NCI-H510A (cell line): ENCODE measurements at regions not wholly inside any gene's neighbourhood (a gene's known extent, or its start where the extent isn't known, plus 50 kb on each side); places are given as distances from the start of the nearest gene placed in this dataset.
"Not testable (repeated sequence)": the region's sequence is repeated elsewhere in the genome, so short reads cannot be mapped to it uniquely, and the experiment has no call there.

Experiments
- DNase-seq: peaks from one replicate; lab custom pipeline; 2025; lab: John Stamatoyannopoulos, UW

DNA sequence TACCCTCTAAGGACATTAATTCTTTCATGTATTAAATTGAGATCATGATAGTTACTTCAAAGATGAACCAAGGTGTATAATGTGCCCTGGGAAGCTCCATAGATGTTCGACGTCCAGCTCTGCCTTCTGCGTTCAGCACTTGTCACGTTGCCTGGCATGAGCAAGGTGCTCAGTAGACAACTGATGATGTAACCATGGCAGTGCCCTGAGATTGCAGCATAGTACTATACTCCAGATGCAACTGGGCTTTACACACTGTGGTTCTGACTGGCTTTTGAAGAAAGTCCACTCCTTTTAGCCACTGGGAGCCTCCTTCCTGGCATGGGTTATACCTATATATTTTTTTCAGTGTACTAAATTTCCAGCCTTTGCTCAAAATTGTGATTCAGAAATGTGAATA, 355.8 kb upstream of the SORCS1 start:
- DNase-seq = no peak

DNA sequence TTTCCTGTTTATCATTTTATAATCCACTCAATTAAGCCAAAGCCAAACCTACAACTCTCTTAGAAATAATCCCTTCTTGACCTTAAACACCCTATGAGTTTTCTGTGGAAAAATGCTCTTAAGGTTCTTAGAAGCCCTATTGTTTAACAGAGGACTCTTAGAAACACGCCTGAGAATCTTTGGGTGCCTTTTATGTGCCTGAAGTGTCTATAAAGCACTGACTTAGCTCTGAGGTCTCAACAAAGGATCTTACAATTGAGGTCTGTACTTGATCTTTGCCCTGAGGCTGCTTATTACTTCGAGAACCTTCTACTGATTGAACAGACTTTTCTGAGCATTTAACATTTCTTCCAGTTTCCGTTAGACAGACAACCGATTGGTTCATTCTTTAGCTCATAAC, 353.3 kb upstream of the SORCS1 start:
- DNase-seq = no peak

DNA sequence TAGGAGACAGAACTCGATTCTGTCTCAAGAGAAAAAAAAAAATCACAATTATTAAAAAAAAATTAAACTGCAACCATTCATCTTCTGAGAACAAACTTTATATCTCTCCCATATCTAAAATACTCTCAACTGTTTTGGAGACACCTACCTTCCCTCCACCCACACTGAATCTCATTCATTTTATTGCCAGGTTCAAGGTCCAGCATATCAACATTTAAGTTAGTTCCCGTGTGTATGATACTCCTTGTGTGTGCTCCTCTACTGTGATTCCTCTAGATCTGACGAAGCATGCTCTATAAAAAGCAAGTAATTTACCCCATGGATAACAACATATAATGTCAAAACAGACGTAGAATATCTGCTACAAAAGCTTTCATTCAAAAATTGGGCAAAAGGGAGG, 351.8 kb upstream of the SORCS1 start:
- DNase-seq = no peak

DNA sequence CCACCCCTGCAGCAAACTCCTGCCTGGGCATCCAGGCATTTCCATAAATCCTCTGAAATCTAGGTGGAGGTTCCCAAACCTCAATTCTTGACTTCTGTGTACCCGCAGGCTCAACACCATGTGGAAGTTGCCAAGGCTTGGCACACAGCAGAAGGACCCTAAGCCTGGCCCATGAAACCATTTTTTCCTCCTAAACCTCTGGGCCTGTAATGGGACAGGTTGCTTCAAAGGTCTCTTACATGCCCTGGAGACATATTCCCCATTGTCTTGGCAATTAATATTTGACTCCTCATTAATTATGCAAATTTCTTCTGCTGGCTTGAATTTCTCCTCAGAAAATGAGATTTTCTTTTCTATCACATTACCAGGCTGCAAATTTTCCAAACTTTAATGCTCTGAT, 339.5 kb upstream of the SORCS1 start:
- not testable (repeated sequence) for DNase-seq

DNA sequence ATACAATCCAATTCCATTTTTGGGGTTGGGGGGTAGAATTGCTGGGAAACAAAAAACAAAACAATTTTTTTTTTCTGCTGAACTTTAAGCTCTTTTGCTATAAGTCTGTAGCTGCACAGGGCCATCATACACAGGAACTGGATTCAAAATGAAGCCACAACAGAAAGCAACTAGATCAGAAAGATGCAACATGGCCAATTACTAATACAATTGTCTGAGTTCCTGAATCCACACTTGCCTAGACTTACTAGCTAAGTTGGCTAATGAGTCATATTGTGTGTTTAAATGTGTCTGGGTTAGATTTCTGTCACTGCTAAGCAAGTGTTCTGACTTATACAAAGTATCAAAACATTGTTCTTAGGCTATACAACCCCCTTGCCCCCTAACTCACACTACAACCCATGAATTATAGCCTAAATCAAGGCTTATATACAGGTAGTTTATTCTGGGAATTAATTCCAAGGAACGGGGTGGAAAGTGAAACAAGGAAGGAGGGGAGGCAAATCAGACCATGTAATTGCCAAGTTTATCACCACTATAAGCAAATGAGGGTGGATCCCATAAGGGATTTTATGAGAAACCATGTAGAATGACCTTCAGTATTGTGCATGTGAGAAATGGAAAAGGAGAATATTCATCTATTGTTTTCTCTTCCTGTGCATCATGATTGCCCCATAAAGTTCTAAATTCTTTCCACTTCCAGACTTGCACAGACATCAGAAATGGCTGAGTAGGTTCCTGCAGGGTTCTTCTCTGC, 337.9 kb upstream of the SORCS1 start:
- DNase-seq = no peak

DNA sequence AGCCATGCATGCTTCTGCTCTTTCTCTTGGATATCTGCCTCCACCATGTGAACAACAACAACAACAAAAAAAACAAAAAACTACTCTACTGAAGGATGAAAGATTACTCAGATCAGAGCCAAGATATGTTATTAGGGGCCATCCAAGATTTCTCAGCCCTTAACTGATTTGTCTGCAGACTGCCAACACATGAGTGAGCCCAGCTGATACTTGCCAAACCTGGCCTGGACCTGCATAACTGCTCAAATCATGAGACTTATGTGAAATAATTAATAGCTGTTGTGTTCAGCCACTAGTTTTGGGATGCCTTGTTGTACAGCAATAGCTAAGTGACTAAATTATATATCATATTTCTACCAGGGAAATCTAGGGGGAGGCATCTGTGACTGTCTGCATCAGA, 334.5 kb upstream of the SORCS1 start:
- no peak for DNase-seq

DNA sequence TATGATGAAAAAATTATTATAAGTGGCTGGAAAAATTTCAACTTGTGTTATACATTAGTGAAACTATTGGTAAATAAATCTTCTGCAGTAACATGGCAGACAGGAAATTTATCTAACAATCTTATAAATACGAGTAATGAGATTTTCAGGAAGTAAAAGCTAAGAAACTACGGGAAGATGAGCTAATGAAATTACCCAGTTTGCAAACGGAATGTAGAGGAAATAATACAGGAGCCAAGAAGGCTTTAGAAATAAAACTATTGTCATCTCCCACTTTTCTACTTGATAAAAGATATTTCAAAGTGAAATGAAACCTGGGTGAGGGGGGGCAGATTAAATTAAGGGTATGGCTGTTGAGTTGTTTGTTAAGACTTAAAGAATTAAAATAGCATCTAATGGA, 332.5 kb upstream of the SORCS1 start:
- no peak for DNase-seq

DNA sequence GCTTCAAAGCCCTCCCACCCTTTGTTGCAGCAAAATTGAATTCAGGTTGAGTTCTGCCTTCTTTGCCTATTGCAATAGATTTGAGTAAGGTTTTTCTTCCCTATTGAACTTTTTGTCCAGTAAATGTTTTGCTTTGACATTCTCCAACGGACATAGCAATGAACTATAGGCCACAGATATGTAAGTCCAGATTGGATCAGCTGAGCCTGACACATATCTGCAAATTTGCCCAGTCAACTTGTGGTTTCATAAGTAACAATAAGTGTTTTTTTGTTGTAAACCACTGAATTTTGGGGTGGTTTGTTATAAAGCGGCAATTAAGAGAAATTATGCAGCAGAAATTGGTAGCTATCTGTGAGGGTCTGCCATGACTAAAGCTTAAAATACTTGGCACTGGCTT, 332.1 kb upstream of the SORCS1 start:
- no peak for DNase-seq

DNA sequence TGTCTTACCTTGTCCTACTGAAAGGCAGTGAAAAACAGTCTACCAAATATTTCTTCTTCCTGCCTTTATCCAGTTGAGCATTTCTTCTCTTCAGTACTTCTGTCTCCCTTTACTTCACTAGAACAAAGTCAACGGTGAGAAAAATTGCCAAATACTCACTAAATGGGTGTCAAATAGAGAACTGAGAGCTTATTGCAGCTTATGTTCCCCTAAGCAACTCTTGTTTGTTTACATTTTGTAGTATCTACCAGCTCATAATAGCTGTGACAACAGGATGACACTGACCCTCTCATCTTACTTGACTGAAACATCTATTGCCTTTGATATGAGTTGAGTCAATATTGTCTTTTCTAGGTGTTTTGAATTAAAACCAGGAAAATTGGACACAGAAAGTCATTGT, 327.9 kb upstream of the SORCS1 start:
- no peak for DNase-seq

DNA sequence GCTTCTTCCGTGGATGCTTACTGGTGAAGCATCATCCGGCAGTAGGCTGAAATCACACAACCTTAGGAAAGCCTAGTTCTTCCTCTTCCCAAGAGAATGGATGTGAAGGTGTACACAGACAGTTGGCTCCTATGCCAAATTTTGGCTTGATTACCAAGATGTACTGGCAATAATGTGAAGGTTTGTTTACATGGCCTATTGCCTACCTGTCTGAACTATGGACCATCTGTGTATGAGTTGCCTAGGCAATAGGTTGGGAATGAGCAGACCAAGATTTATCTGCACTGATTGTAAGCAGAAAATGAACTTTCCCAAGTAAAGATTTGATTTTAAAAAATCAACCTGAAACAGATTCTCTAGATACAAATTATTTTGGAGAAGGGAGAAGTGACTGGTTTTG, 325.9 kb upstream of the SORCS1 start:
- DNase-seq = no peak

DNA sequence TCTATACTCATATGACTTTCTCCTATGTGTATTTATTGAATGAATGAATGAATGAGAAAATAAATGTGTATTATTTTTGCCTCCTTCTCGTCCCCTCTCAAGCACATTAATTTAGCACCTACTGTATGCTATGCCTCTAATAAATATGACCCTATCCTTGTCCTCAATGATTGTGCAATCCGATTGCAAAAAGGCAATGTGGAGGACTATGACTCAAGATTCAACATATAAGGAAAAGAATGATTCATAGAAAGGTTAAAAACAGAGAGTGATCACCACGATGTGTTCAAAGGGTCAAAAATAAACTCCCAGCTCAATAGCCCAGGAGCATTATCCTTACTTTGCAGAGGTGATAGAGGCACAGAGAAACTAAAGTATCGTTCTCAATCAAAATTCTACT, 322.8 kb upstream of the SORCS1 start:
- no peak for DNase-seq

DNA sequence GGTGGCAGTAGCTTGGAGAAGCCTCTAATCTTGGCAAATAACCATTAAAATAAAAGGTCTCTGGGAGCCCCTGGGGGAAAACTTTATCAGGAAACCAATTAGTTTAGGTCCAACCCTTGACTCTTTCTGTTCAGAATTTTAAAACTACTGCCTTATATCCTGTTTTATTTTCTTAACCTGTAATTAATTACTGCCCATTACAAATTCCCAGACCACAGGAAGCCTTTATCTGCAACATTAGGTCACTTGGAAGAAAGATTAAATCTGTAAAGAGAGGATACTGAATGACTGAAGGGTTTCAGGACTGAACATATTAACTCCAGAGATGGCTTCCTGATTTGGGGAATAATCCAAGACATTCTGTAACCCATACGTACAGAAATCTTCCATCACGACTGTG, 320.5 kb upstream of the SORCS1 start:
- DNase-seq = no peak

DNA sequence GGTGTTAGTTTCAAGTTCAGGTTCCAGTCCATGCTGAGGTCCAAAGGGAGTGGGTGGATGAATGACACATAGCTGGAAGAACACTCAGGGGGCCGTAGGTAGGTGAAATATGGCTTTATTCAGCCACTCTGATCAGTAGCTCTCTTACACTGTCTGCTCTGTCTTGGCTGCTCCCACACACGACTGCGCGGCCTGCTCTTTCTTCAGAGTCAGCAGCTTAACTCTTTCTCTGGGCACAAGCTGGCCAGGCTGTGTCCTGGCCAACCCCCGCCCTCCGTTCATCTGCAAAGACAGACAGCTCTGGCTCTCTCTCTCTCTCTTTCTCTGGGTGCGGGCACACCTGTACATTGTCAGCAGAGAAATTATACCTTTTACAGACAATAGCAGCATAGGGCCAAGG, 317.4 kb upstream of the SORCS1 start:
- no peak for DNase-seq

DNA sequence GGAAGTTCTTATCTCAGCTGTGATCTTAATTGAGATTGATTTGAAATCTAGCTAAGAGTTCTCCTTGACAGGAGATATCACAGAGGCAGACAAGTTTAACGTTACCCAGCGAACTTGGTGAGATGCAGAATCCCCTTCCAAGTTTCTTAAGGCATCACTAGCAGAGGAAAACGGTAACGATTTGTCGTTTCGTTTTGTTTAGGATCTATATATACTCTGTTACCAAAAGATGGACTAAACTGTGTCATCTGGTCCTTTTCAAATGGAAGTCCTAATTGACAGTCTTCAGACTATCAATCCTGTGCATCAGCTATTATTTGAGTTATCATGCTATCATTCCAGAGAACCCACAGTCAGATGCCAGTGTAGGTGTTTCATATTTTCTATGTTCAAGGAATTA, 316.7 kb upstream of the SORCS1 start:
- no peak for DNase-seq

DNA sequence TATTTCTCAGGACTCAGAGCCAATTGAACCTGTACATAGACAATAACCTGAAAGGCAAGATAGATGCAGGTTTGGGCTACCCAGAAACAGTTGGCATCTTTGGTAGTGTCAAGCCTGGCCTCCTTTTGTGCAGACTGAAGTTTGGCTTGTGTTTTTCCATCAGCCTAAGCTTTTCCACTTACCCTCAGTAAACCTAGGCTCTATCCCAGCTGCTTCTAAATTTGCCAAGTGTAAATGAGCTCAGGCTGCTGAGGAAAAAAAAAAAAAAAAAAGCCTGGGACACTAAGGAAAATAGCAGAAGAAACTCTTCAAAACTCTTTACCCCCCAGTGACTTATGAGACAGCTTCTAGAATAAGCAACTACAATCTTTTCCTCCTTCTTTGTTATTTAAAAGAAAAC, 316.3 kb upstream of the SORCS1 start:
- DNase-seq = no peak

DNA sequence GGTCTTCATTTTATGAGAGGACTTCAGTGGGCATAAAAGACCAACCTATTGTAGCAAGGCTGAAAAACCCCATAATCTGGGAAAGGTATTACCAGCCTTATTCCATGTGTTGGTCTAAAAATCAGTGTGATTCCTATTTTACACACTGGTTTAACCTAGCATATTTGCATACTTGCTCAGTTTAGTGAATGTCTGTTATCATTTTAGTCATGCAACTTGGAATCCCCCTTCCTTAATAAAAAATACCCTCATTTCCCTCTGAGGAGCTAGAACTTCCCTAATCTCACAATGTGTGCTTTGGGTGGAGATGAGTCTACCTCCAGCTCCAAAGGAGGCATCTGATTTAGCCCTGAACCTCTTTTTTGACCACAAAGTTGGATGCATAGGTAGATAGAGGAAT, 312.8 kb upstream of the SORCS1 start:
- no peak for DNase-seq

DNA sequence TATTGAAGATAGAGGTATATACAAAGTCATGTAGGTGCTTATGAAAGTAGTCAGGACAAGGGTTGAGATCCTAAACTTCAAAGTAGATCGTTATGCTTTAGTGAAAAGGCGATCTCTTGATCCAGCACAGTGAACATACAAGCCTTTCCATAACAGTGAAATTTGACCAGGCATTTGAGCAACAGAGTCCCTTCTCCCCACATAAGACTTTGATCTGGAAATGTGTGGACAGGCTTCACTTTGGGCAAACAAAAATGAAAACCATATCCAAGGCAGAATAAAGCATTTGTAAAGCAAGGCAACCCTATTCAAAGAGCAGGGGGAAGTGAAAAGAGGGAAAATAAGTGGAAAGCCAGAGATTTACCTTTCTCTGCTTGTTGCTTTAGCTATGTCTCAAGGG, 311.9 kb upstream of the SORCS1 start:
- no peak for DNase-seq

DNA sequence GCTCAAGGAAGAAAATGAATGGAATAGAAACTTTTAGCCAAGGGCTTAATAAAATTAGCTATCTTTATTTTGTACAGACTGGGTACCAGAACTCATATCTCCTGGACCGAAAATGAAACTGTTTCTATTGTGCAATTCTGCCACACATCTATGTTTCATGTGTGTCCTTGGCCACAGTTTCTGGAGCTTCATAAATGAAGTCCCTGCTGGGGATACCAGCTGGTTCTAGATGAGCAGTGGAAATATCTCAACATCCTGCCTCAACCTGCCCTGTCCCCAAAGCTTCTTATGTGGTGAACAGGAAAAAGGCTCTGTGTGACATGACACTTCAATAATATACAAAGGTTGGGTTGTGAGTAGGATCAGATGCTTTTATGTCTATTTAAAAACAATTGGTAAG, 310.1 kb upstream of the SORCS1 start:
- DNase-seq = no peak

DNA sequence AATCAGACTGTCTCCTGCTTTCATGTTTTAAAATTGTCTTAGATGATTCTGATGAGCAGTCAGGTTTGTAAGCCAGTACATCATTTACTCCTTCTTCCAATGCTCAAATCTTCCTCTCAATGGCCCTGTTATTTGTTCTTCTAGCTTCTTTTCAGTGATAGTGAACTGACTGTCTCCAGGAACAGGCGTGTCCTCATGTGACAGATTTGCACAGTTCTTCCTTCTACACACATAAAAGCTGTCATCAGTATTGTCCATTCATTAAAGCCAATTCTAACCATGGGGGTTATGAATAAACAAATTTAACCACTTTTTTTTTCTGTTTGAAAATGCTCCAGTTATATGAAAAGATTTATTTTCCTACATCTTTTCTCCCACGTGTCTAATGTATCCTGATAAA, 308.7 kb upstream of the SORCS1 start:
- no peak for DNase-seq

DNA sequence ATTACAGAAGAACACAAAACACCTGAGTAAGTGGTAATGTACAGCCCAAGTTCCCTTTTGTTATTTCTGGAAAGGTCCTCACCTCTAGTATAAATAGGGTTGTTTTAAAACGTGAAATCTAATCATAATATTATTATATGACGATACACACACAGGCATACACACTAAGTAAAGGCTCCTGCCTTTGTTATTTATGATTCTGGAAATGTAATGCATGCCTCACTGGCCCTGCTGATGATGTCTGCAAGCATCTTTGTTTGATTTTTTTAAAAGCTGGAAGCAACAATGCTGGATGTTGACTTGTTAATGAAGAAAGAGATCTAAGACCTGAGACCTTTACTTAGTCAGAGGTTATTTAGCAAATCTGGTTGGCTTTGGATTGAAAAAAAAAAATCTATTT, 307.4 kb upstream of the SORCS1 start:
- no peak for DNase-seq

DNA sequence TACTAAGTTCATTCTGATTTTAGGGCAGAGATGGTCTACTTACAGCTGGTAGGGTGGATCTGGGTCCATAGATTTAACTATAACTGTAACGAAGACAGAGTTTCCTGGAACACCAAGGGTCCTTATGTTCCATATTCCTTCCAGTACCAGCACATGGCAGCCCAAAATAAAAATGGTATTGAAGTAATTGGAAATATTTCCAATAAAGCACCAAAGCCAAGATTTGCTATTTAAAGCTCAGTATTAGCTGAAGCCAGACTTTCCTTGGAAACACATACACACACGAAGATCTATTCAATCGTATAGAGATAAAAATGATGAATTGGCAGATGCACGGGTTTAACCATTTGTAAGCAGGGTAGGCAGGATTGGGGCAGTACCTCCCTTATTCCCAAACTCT, 289.1 kb upstream of the SORCS1 start:
- no peak for DNase-seq

DNA sequence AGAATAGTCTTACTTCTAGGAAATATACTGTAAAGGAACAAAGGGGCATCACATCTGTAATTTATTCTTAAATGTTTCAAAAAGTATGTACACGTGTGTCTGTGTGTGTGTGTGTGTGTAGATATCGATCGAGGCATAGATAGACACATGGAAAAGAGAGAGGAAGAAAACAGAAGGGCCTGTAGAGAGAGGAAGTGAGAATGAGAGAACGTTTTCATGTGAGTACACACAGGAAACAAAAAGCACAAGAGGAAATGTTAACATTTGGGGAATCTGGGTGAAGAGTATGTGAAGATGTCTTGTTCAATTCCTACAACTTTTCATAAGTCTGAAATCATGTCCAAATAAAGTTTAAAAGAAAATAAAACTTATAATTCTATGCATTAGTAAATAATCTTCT, 286.5 kb upstream of the SORCS1 start:
- no peak for DNase-seq

DNA sequence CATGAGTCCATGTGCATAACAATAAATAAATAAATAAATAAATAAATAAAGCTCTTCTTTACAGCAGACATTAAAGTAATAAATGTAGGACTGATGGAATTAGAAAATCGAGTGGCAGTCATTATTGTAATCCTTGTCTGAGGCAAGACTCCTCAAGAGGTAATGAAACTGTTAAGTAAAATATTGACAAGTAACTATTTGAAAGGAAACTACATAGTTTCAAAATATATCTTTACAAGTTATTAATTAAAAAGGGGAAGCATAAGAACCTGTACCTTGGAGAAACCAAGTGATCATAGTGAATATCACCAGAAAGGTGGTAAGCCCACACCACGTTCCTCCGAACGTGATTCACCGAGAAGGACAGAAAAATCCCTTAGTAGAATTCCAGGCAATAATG, 285.6 kb upstream of the SORCS1 start:
- no peak for DNase-seq

DNA sequence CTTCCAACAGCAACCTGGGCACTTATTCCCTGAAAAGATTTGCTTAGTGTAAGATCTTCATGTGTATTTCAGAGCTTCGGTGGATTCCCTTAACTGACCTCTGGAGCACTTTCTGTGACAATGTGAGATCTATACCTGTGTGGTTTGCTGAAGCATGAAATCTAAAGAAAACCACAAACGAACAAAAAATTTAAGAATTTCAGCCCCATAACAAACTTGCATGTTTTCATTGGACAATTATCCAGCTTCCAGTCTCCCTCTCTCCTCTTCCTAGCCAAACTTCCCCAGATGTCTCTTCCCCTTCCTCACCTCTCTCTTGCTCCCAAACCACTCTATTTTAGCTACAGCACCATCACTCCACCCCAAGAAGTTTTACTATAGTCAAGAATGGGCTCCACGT, 279.9 kb upstream of the SORCS1 start:
- DNase-seq = no peak

DNA sequence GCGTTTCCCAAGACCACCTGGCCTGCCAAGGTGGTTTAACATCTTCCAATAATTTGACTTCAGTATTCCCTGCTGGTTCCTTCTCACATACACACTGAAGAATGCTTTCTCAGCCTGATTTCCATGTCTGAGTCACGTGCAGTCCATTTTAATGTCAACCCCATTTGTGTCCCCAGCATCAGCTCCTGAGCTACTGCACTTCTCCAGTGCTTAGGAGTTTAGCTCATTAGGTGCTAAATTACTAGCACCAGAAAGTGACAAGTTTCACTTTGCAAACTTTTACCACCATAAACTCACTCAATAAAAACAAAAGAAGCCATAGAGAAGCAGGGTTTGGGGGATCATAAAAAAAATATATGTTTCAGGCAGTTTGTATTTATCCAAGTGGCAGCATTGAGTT, 279.3 kb upstream of the SORCS1 start:
- DNase-seq = no peak
